Right forelimb (tissue), 1 donor: ENCODE measurements at regions not wholly inside any gene's neighbourhood (a gene's known extent, or its start where the extent isn't known, plus 50 kb on each side); places are given as distances from the start of the nearest gene placed in this dataset.
"Not testable (repeated sequence)": the region's sequence is repeated elsewhere in the genome, so short reads cannot be mapped to it uniquely, and the experiment has no call there.

Experiments used
- DNase-seq: peaks from one replicate; pipeline ENCODE4 v3.0.0-alpha.2; 2018

DNA sequence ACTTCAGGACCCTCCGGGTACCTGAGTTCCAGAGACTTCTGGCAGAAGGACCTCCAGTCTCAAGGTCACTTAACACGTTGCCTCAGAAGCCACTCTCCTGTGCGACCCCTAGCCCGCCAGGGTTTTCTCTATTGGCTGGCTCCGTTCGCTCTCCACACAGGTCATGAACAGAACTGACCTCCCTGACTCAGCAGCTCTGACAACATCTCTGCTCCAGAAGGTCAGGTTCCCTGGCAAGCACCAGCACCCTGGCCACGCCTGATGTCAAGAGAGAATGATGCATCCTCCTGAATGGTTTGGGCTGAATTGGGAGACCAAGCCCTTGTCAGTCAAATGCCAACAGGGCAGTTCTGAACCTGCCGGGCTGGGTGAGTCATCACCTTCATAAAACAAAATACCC is 84.3 kb upstream of the TMEM45B start:
- DNase-seq = no peak

DNA sequence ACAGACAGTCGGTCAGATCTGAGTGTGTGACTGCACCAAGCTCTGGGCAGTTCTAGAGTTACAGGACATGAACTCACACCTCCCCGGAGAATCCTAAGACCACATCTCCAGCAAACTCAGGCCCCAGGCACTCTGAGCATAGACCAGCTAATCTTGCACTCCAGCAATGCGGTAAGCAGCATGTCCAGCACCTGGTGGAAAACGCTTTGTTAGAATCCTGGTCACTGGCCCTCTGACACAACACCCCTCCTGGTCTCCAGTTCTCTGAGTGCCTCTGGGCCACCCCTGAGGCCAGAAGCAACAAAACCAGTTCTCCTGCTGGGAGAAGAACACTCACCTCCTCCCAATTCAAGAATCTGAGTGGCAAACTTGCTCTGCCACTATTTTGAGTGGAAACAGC is 82.7 kb upstream of the TMEM45B start:
- DNase-seq = no peak

DNA sequence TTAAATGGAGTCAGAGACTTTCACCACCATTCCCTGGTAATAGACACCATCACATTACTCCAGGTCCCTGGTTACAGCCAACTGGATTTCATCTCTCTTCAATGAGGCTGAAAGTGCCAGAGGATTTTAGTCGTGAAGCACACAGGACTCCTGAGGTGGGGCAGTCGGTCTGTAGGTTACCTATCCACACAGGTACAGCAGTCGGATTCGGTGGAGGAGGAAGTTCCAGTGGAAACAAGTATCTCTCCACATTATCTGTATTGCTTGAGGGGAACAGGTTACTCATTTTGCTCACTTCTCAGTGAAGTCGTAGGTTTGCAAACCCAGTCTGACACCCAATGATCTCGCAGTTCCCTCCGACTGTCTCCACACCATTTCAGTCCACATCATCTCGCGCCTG is 82.3 kb upstream of the TMEM45B start:
- no peak for DNase-seq

DNA sequence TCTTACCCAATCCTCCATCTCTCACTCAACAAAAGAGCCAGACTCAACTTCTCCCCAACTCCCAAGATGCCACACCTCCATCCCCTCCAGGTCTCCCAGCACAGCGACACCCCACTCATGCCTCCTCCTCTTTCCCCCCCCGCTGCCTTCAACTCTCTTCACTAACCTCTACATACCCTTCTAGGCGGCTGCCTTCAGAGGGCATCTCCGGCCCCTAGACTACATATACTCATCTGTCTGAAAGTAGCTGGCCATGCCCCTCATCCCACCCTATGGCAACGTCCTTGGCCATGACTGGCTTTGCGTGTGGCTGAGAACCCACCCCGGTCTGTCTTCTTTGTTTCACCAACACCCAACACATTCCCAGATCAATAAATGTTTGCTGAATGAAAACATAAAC is 81.7 kb upstream of the TMEM45B start:
- no peak for DNase-seq

DNA sequence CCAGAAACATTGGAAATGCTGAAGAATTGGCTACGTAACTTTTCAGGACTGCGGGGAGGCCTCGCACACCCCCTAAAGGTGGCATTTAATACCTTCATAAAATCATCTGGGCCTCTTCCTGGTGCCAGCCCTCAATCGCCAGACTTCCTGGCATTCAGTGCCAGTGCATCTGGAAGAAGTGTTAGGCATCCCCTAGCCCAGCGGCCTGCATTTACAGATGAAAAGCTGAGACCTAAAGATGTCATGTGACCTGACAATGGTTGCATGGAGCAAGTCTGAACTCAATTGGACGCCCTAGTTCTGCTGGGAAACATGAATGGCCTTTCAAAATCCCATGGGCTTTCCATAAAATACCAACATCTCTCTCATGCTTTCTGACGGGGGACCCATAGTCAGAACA is 81.0 kb upstream of the TMEM45B start:
- DNase-seq = no peak

DNA sequence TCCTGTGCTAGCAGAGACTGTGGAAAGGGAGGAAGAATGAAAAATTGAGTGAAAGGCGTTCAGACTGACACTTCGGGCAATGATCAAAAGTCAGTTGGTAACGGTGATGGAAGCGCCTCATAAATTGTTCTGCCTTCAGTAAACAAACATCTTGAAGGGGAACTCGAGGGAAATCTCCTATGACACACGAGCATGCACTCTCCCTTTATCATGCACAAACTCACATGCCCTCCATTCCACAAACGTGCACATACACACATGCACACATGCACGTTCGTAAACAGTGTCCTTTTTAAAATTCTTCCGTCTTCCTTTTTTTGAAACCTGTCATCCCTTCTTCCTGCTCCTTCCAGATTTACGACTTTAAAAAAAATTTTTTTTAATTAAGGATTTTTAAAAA is 77.8 kb upstream of the TMEM45B start:
- DNase-seq = no peak

DNA sequence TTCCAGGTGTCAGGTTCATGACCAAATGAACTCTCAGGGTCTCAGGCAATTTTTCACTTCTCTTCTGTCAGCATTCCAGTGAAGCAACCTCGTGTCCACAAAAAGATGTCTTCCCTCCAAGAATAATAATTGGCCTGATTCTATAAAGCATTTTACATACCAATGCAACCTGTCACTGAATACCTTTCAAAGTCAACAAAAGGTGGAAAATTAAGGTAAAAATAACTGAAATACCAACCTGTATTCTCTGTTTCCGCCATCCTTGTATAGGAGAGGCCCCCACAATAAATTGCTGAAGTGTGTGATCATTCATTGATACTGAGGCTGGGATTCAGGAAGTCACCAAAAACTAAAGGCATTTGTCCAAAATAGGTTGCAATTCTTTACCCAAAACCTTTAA is 77.4 kb upstream of the TMEM45B start:
- no peak for DNase-seq

DNA sequence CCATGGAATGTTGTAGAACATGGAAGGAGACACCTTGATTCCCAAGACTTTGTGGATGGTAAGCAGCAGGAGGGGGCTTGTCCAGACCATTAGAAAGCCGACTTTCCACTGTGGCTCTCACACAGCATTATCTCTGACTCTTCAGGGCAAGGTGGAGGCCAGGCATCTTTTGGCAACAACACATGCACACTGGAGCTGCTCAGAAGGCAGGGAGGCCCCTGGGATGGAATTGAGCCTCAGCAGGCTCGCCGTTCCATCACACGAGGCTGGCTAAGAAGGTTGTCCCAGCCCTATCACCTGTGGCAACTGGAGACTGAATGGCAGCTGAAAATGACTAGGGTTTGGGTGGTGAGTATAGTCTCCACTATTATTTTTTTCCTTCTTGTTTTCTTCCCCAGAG is 76.3 kb upstream of the TMEM45B start:
- no peak for DNase-seq

DNA sequence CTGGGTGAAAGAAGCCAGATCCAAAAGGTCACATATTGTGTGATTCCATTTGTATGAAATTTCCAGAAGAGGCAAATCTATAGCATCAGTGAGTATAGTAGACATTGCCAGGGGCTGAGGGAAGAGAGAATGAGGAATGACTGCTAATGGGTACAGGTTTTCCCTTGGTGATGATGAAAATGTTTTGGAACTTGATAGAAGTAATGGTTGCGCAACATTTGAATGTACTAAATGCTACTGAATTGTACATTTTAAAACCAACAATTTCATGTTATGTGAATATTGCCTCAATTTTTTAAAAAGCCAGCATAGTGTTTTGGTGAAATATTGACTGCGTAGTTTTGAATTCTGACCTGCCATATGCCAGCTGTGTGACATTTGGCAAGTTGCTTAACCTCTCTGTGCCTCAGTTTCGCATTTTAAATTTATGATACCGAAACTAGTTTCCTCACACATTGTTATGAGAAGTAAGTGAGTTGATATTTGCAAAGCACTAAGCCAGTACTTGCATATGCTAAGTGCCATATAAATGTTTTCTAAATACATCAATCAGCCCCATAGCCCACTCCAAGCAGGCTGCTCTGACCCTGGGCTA is 75.4 kb upstream of the TMEM45B start:
- no peak for DNase-seq

DNA sequence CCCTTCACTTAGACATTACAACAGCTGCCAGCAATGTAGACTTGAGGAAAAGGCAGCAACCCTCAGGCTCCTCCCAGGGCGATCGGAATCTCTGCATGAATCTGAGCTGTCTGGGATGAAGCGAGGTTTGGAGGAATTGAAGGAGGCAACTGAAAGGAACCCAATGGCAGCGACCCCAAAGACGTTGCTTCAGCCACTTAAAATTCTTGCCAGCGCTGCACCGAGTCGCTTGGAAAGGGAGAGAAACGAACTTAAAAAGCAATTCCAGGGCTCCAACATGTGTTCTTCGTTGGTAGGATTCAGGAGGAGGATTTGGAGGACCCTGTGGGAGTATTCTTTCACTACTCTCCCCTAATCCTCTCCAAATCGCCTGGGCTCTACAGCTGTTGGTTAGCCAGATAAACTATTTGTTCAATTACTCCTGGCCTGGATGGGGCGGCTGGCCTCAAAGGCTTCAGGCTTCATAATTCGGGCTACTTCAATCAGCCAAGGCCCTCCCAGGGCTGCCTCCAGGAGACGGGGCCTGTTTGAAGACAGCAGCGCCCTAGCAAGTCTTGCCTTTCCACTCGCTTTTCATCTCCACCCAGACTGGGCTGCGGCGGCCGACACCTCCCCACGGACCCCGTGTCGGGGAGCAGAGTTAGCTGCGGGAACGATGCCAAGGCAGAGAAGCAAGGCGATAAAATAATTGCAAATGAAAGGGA is 72.4 kb upstream of the TMEM45B start:
- DNase-seq = peak; percentile 58

DNA sequence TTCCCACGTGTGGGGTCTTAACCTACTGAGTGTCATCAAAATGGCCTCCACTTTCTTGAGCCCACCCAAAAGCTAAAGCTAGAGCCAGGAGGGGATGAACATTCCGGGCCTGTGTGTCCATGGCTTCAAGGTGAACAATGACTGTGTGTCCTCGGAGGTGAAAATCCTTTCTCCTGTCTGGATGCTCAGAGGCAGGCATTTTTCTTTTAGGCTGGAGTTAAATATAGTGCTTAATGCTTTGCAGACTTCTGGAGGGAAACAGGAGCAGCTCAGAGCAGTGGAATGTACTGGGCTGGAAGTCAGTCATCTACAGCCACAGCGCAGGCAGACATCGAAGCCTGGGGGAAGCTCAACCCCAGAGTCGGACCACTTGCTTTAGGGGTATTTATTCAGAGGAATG is 68.6 kb upstream of the TMEM45B start:
- no peak for DNase-seq

DNA sequence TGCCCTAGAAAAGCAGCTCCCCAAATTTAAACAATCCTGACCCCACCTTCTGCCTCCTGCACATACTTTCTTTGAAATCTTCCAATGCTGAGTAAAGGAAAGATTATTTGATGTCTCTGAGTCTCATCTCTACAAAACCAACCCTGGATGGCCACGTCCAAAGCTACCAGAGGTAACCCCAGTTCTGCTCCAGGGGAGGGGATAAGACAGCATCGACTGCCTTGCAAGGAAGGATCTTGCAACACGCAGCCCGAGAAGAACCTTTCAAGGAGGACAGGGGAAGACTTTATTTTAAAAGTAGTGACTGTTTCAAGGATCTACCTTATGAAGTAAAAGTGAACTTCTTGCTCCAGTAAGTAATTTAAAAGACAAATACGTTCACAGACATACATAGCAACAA is 66.5 kb upstream of the TMEM45B start:
- no peak for DNase-seq

DNA sequence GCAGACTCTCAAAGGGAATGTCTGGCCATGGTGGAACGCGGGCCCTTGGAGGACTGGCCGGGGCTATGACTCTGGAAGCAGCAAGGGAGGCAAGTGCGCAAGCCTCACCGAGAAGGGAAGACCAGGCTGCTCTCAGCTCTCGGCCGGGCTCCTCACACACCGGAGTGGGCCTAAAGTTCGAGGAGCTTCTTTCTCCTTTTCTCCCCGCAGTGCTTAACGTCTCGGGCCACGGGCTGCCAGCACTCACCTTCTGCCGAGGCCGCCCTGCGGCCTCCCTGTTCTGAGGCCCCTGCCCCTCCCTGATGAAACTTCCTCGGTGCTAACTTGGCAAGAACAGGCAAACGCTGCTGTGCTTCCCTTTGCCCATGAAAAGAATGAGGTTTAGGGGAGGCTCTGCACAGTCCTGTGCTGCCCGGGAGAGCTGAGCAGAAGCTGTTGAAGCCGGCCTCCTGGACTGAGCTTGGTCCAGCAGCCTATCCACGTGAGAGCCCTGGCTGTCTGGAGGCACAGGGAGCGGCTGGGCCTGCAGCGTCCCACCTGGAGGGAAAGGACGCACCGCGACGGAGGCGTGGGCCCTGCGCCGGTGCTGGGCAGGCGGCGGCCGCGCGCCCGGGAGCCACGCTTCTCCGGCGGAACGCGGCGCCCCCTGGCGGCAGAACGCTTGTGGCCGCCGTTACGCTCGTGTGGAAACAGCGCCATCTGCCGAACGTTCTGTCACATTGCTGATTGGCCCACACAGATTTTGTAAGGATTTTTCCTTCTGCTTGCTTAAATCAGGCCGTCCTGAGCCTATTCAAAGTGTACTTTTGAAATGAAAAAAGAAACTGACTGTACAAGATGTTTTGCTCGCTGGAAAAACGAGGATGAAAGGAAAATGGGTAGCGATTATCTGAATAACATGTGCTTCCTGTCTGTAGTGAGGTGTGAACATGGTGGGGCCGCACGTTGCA is 65.0 kb upstream of the TMEM45B start:
- peak; percentile 90 for DNase-seq

DNA sequence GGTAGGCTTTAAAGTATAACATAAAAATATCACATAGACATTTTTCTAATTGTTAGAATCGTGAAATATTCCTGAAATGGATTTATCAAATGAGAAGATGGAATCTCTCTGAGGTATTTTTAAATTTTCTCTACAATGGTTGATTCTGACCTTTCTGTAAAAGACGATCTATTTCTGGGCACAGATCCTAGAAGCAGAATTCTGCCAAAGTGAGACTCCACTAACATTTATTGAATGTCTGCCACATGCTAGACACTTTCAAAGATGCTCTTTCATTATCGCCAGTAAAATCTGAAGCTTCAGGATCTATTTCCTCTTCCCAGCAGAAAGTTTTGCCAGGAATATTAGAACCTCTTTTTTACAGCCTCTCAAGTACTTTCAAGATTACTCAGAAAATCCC is 64.1 kb upstream of the TMEM45B start:
- no peak for DNase-seq

DNA sequence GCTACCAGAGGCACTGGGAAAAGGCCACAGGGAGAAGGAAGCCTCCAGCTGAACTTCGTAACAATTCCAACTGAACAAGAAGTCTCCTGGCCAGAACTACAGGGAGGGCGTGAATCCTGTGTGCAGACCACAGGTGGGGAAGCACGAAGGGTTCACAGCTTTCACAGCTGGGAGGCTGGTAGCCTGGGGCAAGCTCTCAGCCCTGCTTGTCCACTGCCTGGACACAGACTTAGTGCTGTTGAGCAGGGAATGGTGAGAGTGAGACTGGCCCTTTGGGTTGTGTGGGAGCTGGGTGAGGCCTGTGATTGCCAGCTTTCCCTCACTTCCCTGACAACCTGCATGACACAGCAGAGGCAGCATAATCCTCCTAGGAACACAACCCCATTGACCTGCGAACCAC is 52.1 kb upstream of the TMEM45B start:
- not testable (repeated sequence) for DNase-seq

DNA sequence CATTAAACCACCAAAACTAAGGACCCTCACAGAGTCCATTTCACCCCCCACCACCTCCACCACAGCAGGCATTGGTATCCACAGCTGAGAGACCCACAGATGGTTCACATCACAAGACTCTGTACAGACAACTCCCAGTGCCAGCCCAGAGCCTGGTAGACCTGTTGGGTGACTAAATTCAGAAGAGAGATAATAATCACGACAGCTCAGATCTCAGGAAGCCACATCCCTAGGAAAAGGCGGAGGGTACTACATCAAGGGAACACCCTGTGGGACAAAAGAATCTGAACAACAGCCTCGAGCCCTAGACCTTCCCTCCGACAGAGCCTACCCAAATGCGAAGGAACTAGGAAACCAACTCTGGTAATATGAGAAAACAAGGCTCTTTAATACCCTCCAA is 51.4 kb upstream of the TMEM45B start:
- DNase-seq = not testable (repeated sequence)
